ENCODE measurements at regions not wholly inside any gene's neighbourhood (a gene's known extent, or its start where the extent isn't known, plus 50 kb on each side); places are given as distances from the start of the nearest gene placed in this dataset.

DNA sequence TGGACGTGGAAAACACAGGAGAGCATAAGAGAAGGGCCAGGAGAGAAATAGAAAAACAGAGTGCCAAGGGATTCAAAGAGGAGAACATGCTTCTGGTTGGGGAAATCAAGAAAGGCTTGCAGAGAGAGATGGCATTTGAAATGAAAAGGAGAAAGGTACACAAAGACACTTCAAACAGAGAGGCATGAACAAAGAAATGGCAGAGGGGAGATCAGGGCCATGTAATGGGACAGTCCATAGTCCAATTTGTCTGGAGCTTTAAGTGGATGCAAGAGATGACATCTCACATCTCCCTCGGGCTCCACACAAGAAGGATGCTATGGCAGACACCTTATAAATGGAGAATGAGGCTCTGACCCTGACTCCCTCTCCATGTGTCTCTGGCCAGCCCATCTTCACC lies 331.1 kb downstream of the MLLT3 start:
- no peak for DNase-seq (ENCODE audit: extremely low read depth, low read depth)

DNA sequence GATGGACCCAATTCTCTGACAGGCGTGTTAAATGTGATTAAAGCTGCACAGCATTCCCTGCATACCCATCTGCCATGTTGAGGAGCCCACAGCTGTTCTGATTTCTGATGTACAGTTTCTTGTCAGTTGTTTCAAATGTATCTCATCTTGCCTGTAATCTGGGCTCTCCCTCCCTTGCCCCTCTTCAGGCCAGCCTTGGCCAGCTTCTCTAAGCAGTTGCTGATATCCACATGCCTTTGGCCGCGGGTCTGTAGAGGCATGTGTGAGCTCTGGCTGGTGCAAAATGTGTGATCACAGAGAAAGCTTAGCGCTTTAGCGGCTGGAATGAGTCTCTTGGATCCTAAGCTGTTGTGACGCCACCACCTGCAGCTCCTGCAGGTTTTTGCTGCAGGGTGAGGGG lies 332.0 kb downstream of the MLLT3 start:
- no peak for DNase-seq (ENCODE audit: extremely low read depth, low read depth)

DNA sequence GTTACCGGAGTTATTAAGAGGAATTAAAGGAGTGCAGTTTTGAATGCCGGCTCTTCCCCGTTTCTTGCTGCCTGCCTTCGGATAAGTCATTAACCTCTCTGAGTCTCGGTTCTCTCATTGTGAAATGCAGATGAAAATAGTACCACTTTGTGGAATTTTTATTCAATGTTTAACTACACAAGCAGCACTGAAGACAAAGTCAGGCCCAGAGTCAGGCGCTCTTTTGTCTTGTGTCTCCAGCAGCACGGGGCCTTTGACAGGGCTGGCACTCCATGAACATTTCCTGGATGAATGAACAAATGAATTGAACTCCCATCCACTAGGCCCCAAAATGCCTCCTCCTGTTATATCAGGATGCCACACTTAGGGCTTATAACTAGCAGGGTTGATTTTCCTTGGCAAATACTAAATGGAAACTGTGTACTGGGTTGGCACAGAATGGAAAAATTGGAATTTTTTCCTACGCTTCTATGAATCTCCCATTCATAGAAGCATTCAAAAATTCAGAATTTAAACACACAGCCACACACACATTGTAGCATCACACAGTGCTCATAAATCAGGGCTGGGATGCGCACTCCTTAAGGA lies 332.8 kb downstream of the MLLT3 start:
- DNase-seq (ENCODE audit: extremely low read depth, low read depth) = no peak

DNA sequence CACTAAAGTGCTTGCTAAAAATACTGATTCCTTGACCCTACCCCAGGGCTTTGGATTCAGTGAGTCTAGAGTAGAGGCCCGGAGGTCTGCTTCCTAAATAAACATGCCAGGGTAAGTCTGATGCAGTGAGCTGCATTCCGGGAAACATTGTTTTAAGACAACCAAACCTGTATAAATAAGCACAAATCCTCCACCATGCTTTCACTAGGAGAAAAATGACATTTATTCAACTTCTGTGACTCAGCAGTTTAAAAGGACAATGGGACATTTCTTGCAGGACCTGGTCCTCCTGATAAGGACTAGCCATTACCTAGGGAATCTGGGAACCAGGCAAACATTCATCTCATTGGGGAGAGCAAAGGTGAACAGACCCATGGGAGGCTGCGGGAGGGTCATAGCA lies 335.3 kb downstream of the MLLT3 start:
- DNase-seq (ENCODE audit: extremely low read depth, low read depth) = no peak

DNA sequence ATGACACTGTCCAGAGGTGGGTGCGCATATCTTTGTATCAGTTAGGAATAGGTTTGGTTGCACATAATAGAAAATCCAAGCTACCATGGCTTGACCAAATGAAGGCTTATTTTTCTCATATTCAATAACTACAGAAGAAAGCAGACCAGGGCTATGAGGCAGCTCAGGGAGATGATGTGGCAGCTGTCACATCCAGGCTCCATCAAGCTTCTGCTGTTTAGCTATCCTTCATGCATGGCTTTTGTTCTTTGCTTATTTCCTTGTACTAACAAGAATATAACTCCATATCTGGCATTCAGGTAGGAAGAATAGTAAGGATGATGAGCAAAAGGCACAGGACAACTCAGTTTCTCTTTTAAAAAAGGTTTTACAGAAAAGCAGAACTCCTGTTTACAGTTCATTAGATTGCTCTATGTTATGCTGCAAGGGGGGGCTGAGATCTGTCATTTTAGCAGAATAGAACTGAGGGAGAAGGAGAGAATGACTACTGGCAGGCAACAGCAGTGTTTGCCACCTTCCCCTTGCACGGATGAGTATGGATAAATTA lies 336.1 kb downstream of the MLLT3 start:
- DNase-seq (ENCODE audit: extremely low read depth, low read depth) = no peak

DNA sequence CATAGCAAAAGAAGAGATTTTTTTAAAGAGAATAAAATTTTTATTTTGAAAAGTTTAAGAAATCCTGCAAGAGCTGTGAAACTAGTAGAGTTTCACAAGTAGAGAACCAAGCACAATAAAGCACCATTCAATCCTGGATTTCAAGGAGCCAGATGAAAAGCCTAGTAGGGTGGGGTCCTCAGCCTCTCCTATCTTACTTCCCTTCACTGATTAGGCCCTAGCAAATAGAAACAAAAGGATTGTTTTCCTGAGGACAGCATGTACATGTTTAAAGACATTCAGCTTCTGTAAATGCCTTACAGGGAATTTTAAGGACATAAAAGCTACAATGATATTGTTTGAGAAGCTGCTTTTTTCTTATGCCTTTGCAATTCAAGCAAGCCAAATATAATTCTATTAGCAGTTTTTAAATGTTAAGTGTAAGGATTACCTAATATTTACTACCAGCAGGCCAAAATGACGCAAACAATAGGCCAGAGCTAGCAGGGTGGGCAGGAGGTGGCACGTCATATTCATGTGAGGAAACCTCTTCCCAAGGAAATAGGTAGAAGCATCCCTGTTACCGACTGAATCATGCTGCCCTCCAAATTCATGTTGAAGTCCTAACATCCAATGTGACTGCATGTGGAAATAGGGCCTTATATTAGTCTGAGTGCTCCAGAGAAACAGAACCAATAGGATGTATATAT lies 337.6 kb downstream of the MLLT3 start:
- no peak for DNase-seq (ENCODE audit: extremely low read depth, low read depth)

DNA sequence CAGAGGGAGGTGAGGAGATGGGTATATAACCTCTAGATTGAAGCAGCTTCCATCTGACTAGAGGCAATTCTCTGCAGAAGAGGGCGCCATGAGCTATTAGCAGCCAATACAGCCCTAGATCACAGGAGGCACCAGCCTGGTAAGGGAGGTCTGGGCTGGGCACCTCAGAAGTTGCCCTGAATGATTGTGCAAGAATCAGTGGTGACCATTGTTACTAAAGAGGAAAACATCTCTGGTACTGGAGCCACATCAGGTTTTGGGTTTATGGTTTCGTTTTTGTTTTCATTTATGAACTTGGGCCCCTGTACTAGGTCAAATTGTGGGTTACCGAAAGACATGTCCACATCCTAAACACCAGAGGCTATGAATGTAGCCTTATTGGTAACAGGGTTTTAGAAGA lies 342.0 kb downstream of the MLLT3 start:
- no peak for DNase-seq (ENCODE audit: extremely low read depth, low read depth)

DNA sequence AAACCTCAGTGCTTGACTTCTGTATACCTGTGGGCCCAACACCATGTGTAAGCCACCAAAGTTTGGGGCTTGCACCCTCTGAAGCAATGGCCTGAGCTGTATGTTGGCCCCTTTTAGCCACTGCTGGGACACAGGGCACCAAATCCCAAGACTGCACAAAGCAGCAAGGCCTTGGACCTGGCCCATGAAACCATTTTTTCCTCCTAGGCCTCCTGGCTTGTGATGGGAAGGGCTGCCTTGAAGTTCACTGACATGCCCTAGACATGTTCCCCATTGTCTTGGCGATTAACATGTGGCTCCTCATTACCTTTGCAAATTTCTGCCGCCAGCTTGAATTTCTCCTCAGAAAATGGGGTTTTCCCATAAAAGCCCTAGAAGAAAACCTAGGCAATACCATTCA lies 345.5 kb downstream of the MLLT3 start:
- DNase-seq (ENCODE audit: extremely low read depth, low read depth) = no peak

DNA sequence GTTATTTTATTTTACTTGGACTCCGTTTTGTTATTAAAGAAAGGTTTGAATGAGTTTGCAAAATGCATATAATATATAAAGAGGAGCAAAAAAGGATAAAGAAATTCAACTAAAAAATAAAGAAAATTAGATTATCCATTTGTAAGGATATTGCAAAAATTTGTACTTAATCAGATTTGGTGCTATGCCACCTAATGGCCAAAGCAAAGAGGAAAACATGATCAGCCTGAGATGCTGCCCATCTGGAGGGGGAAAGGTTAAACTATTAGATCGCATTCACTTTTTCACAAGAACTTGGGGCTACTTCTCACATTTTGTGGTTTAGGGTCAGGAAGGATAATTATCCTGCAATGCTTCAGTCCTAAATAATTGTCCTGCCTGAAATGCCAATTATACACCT lies 350.6 kb downstream of the MLLT3 start:
- no peak for DNase-seq (ENCODE audit: extremely low read depth, low read depth)

DNA sequence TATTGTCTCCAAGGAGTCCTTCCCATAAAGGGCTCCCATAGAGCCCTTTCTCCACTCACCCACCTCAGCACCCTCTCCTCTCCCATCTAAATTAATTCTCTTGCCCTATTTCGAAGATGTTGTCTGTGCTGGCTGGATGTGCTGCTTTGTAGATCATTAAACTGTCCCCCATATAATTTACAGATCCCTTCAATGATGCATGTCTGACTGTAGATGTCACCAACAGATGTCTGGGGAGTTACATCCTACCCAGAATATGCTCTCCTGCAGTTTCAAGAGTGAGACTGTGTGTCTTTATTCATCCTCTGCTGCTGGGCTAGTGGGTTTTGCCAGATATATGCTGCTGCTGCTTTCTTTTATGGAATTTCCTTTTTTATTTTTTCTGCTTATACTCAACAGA lies 351.2 kb downstream of the MLLT3 start:
- no peak for DNase-seq (ENCODE audit: extremely low read depth, low read depth)

DNA sequence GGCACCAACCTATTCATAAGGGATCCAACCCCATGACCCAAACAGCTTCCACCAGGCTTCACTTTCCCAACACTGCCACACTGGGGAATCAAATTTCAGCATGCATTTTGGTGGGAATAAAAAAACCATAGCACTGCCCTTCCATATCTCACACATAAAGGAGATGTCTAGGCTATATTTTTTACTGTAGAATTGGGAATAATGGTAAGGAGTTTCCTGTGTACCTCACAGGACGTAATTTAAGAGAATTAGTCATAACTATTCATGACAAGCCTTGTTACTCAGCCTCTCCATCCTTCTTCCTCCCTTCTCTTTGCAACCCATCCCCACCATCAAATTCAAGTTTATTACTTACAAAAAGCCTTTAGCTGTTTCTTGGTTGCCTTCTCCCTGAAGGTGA lies 352.1 kb downstream of the MLLT3 start:
- DNase-seq (ENCODE audit: extremely low read depth, low read depth) = no peak

DNA sequence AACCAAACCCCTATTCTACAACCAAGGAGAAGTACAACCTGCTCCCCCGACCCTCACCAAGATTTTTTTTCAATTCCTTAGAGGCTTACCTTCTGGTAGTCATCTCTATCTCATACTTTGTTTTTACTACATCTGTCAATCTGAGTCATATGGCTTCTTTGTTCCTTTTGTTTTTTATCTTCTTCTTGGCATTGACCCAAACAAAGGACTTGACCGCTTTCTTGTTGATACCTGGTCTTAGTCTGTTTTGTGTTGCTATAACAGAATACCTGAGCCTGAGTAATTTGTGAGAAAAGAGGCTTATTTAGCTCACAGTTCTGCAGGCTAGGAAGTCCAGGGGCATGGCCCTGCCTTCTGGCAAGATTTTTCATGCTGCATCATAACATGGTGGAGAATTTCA lies 352.7 kb downstream of the MLLT3 start:
- DNase-seq (ENCODE audit: extremely low read depth, low read depth) = no peak

DNA sequence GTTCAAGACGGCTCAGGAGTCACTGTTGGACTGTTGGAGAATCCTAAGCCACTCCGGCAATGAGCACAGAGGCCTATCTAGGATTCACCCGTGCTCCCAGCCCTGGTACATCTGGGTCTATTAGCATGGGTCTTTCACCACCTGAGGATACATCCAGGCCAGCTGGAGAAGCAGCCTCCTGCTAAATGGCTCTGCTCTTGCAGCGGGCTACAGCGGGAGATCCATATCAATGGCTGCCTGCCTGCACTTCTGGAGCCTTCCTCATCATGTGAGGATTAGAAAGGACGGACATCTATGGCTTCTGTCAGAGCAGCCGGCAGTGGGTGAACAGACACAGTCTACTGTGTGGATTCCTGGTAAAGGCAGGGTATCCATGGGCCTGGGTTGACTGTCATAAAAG lies 357.4 kb downstream of the MLLT3 start:
- no peak for DNase-seq (ENCODE audit: extremely low read depth, low read depth)

DNA sequence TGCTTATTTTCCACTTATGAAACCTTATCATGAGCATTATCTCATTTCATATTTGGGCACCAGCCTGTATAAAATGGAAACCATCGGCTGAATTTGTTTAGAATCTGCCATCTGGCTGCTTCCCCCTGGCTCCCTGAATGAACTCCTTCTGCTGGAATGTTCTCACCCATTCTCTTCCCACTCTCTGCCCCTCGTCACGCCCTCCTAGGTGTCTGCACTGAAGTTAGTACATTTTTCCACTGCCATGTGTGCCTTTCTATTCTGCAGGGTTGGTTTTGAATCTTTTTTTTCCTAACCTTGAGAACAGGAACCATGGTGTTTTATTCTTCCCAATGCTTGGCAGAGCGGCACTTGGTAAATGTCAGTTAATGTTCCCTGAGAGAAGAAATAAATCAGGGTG lies 359.7 kb downstream of the MLLT3 start:
- no peak for DNase-seq (ENCODE audit: extremely low read depth, low read depth)

DNA sequence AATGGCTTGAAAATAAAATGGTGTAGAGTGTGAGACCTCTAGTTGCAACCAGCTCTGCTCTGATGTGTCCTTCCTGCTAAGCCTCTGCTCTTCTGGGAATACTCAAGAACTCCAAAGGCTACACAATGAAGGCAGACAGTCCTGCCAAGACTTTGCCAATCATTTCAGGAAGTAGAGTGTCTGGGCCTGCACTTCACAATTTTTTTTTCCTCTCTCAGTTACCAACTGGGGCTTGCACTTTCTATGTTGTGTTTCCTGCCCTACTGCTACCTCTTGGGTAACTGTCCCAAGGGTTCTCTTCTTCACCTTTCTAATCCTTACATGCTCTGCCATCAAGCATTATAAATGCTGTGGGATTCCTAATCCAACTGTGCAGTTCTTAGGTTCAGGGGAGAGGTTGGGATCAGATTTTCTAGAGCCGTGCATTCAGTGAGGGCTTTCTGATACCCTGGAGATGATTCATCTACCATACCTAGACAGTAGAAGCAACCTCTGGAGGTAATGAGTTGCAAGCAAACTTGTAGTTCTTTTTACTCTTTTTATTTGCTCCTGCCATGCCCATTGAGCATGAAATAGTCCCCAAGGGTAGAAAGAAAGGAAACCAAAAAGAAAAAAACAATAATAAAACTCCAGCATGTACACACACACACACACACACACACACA lies 365.9 kb downstream of the MLLT3 start:
- DNase-seq (ENCODE audit: extremely low read depth, low read depth) = no peak

DNA sequence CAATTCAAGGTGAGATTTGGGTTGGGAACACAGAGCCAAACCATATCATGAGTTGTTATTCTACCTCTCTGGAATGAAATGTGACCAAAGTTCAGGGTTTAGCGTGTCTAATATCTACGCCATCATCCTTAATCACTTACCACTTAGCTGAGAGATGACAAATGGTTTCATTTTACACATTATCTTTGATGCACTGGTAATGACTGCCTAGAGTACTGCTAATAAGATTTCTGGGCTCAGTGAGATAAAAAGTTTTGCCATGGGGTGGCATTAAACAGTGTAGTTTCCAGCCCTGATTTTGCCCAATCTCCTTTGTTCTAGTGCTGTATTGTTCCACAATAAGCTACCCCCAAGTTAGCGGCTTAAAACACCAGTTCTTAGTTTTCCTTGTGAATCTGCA lies 367.2 kb downstream of the MLLT3 start:
- no peak for DNase-seq (ENCODE audit: extremely low read depth, low read depth)

DNA sequence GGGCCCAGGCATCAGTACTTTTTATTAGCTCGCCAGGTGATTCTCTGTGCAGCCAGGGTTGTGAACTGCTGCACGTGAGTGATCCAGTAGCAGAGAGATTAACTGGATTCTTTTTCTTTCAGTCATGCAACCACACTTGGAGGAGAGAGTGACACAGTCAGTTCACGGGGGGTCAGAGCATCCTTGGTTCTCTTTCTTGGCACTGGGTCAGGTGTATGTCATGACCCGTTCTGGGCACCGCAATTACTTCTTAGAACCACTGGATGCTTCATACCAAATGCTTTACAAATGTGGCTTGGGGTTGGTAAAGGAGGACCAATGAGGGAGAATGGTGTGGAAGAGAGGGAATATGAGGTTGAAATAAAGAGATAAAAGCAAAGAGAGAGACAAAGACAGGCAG lies 368.7 kb downstream of the MLLT3 start:
- no peak for DNase-seq (ENCODE audit: extremely low read depth, low read depth)

DNA sequence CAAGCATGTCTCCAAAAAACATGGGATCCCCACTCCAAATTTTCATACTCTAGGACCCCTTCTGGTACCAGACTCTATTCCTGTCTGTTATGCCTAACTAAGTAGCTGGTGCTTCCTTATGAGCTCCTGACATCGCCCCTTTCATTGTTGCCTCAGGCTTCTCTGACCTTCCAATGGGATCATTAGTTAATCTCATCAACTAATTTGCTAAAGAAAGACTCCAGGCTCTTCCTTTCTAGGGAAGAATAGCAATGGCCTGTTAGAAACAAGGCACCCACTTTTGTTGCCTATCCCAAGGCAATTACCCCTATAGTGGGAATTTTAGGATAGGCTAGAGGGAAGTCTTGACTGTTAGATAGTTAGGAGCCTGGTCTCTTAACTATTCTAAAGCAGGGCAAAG lies 369.5 kb downstream of the MLLT3 start:
- DNase-seq (ENCODE audit: extremely low read depth, low read depth) = no peak

DNA sequence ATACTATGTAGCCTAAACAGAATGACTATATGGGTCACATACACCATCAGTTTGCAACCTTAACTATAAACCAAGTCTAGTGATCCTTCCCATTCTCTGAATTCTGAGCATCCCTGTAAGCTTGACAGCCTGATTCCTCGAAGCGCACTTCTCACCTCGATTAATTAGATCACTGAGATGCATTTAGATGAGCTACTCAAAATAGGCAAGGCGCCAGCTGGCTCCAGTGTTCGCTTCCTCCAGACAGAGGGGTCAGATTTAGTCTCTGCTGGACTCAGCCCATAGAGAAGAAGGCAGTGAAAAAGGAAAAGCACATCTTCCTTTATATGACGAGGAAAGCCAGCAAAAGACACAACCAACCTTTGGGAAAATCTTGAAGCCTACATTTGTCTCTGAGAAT lies 371.5 kb downstream of the MLLT3 start:
- no peak for DNase-seq (ENCODE audit: extremely low read depth, low read depth)

DNA sequence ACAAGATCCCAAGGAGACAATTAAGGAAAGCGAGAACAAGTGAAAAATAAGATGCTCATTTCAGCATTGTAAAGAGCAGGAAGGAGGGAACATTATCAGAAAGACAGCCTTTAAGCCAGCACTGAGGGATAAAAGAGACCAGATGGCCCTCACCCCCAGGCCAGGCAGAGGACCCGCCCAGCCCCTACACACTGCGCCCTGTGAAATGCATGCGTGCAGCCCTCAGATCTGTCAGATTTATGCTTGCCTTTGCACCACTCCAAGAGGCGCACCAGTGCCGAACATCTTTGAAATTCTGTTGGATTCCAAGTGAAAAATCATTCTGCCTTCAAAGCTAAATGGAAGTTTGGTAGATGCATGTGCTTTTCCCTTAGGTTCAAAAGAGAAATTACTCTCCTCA lies 378.0 kb downstream of the MLLT3 start:
- no peak for DNase-seq (ENCODE audit: extremely low read depth, low read depth)

DNA sequence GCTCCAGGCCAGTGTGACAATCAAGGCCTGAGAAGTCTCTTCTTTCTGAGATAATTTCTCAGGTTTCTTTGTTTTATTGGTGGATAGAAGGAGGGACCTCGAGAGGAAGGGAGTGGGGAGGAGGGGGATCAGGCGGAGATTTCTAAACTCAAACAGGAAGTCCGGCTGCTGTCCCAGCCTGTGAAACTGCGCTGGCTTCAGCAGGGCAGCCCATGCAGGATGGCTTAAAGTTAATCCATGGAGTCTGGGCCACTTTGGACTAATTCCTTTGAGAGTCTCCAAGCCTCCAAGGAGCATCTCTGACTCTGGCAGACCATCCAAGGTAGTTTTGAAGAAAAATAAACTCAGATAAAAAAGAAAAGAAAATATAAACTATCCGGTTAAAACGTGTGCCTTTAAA lies 378.5 kb downstream of the MLLT3 start:
- DNase-seq (ENCODE audit: extremely low read depth, low read depth) = no peak

DNA sequence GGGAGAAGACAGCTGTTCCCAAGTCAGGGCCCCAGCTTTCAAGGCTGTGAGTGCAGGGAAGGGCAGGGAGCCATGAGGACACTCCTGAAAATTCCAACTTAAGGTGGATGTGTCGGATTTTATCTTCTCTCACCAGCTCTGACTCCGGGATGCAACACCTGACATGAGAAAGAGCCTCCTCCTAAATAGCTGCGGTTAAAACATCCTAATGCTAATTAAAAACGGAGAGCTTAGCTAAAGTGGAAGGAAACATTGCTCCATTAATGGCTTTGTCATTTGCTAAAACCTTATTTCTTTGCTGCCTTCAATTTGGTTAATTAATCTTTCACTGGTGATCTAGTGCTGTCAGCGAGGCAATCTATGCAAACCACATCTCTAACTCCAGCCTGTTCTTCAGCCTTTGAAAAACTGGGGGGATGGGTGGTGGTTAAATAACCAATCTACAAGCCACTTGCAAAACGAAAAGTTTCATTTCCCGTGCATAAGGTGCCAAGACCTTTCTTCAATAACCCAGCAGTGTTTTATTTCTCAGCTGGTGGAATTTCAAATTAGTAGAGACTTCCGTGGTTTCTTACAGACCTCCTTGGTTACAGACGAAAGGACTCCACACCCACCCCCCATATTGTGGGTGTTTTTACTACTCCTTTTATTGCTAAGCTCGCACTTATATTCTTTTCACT lies 379.6 kb downstream of the MLLT3 start:
- no peak for DNase-seq (ENCODE audit: extremely low read depth, low read depth)
